Activated T-cell treated with anti-CD3 and anti-CD28 coated beads, Interleukin-2, amount 50 U/mL, for 4 hours (primary cell): ENCODE measurements at regions not wholly inside any gene's neighbourhood (a gene's known extent, or its start where the extent isn't known, plus 50 kb on each side); places are given as distances from the start of the nearest gene placed in this dataset.

ENCODE experiments used
- ATAC-seq, 2 donors: fragments of 200-7000 bp; cut with Tn5 transposase; one replicate each; pipeline ENCODE4 v1.10.0; 2021
- DNase-seq: peaks from one replicate; pipeline ENCODE4 v3.0.0-alpha.2; 2020
- H3K27me3 Mint-ChIP-seq: one replicate; pipeline ENCODE4 v1.8.0; 2021; ENCODE audit warnings: low read depth, mixed read lengths
- H3K36me3 Mint-ChIP-seq: one replicate; pipeline ENCODE4 v1.8.0; 2022; ENCODE audit warnings: mixed read lengths; ENCODE audit not compliant: insufficient read depth
- H3K4me1 Mint-ChIP-seq: one replicate; pipeline ENCODE4 v1.8.0; 2021; ENCODE audit warnings: low read depth, mixed read lengths
- H3K4me3 Mint-ChIP-seq: one replicate; pipeline ENCODE4 v1.8.0; 2021; ENCODE audit warnings: mild to moderate bottlenecking, moderate library complexity, mixed read lengths
- H3K9me3 Mint-ChIP-seq: one replicate; pipeline ENCODE4 v1.8.0; 2021; ENCODE audit warnings: mixed read lengths

DNA sequence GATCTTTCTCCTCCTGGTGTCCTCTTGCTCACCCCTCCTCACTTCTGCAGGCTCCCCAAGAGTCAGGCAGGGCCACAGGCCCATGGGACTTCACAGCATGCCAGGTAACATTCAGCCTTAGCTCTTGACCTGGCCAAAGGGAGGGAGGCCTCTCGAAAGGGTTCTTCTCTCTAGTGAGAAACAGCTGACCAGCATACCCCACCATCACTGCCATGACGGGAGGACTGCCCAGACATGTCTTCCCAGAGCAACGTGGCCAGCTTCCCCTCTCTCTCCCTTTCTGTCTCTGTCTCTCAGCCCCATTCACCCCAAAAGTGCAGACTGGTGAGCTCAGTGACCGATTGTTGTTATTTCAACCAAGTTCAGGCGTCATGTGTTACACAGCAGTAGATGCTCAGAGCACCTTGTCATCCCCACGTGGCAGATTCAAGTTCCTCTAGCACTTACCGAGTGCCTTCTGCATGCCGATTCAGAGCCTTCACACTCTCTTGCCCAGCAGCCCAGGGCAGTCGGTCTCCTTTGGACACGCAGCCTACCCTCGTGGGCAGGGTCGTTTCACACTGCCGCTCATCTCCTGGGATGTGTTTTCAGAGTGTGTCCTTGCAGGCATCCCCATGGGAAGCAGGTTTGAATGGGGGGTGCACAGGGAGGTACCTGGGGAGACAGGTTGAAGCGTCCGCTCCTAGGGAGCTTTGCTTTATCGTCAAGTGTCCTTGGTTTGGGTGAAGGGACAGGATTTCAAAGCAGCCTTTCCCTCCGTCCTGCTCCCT is 259.9 kb downstream of the NDUFA10 start:
- no peak for ATAC-seq
- no peak for DNase-seq
- no peaks in the 10 kb centered on the region for H3K9me3 Mint-ChIP-seq
- H3K27me3 Mint-ChIP-seq: peaks cover 15% of the 10 kb centered on the region
- H3K4me1 Mint-ChIP-seq: no peaks in the 10 kb centered on the region
- no peak overlapping the region for H3K4me3 Mint-ChIP-seq
- no peaks in the 10 kb centered on the region for H3K36me3 Mint-ChIP-seq

DNA sequence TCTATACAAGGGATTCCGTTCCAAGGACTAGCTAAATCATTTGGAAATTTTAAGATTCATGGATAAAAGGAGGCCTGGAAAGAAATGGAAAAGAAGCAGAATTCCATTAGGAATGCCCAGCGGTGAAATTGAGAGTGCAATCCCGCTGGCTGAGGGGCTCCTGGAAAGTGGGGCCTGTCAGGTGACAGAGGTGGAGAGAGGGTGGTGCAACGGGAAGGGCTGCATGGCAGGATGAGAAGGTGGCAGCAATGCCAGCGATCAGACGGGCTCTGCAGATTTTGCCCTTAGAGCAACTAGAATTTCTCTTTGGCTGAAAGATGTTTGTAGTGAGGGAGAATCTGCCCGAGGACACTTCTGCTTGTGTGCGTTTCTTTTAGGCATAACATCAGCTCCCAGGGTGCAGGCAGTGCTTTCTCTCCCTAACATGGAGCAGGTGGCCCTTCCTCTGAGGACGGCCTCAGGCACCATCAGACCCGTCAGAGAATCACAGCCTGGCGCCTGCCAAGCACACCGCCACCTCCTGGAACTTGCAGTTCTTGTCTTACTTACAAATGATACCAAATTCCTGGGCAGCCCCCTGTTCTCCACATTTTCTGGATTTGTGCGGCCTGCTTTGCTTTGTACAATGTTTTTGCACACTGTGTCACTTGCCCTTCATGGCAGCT is 261.6 kb downstream of the NDUFA10 start:
- Mint-ChIP-seq H3K27me3 (peaks cover 8% of the 10 kb centered on the region), H3K4me1 (no peaks in the 10 kb centered on the region), H3K4me3 (no peak overlapping the region), H3K36me3 (no peaks in the 10 kb centered on the region), H3K9me3 (no peaks in the 10 kb centered on the region)
- DNase-seq (no peak), ATAC-seq (no peak)

DNA sequence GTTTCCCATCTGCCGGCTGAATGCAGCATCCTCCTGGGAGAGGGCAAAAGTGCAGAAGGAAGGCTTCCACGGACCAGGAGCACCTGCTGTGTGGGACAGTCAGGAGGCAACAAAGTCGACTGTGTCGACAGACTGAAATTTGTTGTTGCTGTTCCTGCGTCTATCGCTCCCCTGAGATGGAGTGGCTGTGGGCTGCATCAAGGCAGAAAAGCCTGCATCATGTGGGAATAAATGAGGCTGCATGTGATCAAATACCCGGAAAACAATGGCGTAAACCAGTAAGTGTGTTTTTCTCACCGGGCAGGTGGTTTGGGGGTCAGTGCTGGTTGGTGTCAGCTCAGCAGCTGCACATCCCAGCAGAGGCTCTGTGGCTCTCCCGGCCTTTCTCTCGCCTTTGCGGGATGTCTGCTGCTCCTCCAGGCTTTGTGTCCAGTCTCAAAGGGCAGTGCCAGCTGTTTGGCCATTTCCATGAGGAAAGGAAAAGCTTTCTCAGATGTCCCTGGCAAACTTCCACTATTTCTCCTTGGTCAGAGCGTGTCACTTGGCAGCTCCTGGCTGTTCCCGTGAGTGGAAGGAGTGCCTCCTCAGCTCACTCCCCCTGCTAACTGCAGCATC is 262.4 kb downstream of the NDUFA10 start:
- Mint-ChIP-seq H3K4me1 (peaks cover under 1% of the 10 kb centered on the region), H3K9me3 (no peaks in the 10 kb centered on the region), H3K4me3 (no peak overlapping the region), H3K36me3 (no peaks in the 10 kb centered on the region), H3K27me3 (peaks cover 5% of the 10 kb centered on the region)
- ATAC-seq: no peak
- no peak for DNase-seq

GRCh38 chr2:239762106-239762505 is 263.0 kb downstream of the NDUFA10 start:
- Mint-ChIP-seq H3K36me3 (no peaks in the 10 kb centered on the region), H3K4me3 (no peak overlapping the region), H3K9me3 (no peaks in the 10 kb centered on the region), H3K4me1 (peaks cover 4% of the 10 kb centered on the region), H3K27me3 (peaks cover 5% of the 10 kb centered on the region)
- ATAC-seq (no peak), DNase-seq (no peak)

- Mint-ChIP-seq H3K4me1 (peaks cover 9% of the 10 kb centered on the region), H3K4me3 (no peak overlapping the region), H3K36me3 (no peaks in the 10 kb centered on the region), H3K9me3 (no peaks in the 10 kb centered on the region), H3K27me3 (peaks cover 5% of the 10 kb centered on the region)
- ATAC-seq (no peak), DNase-seq (no peak)
Observed at GRCh38 chr2:239760596-239760995, 264.5 kb downstream of the NDUFA10 start.

- Mint-ChIP-seq H3K27me3 (peaks cover 5% of the 10 kb centered on the region), H3K36me3 (no peaks in the 10 kb centered on the region), H3K9me3 (no peaks in the 10 kb centered on the region), H3K4me1 (peaks cover 12% of the 10 kb centered on the region), H3K4me3 (no peak overlapping the region)
- DNase-seq (no peak), ATAC-seq (no peak)
Observed at GRCh38 chr2:239758279-239758877, 266.8 kb downstream of the NDUFA10 start.

GRCh38 chr2:239756790-239757760 is 268.1 kb downstream of the NDUFA10 start:
- H3K36me3 Mint-ChIP-seq: no peaks in the 10 kb centered on the region
- DNase-seq (no peak), ATAC-seq (no peak)
- peaks cover 17% of the 10 kb centered on the region for H3K4me1 Mint-ChIP-seq
- peaks cover 5% of the 10 kb centered on the region for H3K27me3 Mint-ChIP-seq
- no peaks in the 10 kb centered on the region for H3K9me3 Mint-ChIP-seq
- H3K4me3 Mint-ChIP-seq: no peak overlapping the region

- H3K36me3 Mint-ChIP-seq: no peaks in the 10 kb centered on the region
- ATAC-seq: no peak
Observed at GRCh38 chr2:239756031-239756789, 268.9 kb downstream of the NDUFA10 start.

GRCh38 chr2:239753401-239753837 is 271.7 kb downstream of the NDUFA10 start:
- peaks cover 22% of the 10 kb centered on the region for H3K4me1 Mint-ChIP-seq
- ATAC-seq: no peak

More at GRCh38 chr2:239756031-239756789, 268.9 kb downstream of the NDUFA10 start:
- Mint-ChIP-seq H3K9me3 (no peaks in the 10 kb centered on the region), H3K27me3 (no peaks in the 10 kb centered on the region), H3K4me3 (no peak overlapping the region), H3K4me1 (peaks cover 22% of the 10 kb centered on the region)
- DNase-seq: no peak

DNA sequence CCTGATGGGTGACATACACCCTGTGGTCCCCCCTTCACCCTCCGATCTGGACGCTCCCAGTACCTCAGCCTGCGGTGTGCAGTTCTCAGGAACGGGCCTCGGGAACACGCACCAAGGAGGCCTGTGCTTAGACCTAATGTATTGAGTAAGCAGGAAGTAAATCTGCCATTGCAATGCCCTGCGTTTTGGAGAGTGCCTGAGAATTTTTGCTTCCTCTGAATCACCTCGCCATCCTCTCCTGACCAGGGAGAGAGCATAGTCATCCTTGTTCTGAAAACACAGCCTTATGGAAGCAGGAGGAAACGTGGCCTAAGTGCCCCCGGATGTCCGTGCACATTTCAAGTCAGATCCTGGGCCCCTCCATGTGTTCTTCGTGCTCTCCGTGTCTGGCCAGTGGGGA is 272.2 kb downstream of the NDUFA10 start:
- no peaks in the 10 kb centered on the region for H3K36me3 Mint-ChIP-seq
- H3K4me3 Mint-ChIP-seq: no peak overlapping the region
- H3K9me3 Mint-ChIP-seq: no peaks in the 10 kb centered on the region
- no peak for DNase-seq
- H3K4me1 Mint-ChIP-seq: peaks cover 24% of the 10 kb centered on the region
- H3K27me3 Mint-ChIP-seq: no peaks in the 10 kb centered on the region
- no peak for ATAC-seq

More at GRCh38 chr2:239753401-239753837, 271.7 kb downstream of the NDUFA10 start:
- H3K27me3 Mint-ChIP-seq: no peaks in the 10 kb centered on the region
- no peak for DNase-seq
- no peak overlapping the region for H3K4me3 Mint-ChIP-seq
- H3K36me3 Mint-ChIP-seq: no peaks in the 10 kb centered on the region
- no peaks in the 10 kb centered on the region for H3K9me3 Mint-ChIP-seq

DNA sequence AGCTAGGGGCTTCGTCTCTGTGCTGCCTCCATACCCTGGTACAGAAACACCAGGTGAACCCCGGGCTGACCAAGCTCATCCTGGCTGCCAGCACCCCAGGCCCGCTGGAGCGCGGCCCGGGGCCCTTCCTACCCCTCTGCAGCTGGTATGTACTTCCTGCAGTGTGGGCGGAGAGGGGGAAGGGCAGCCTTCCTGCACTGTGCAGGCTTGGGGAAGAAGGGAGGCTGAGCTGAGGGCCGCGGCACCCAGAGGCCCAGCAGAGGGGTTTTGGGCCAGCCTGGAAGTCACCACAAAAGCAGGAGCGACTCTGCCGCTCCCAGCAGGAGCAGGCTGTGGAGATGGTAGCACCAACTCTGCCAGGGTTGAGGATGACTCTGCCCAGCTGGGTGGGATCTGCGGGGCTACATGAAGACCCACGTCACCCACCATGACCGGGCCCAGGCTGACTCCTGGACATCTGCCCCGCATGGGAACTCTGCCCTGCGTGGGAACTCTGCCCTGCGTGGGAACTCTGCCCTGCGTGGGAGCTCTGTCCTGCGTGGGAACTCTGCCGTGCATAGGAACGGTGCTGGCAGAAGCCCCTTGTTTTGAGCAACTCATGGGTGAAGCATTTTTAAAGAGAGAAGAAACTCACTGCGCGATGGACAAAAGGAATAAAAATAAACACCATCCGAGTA is 273.3 kb downstream of the NDUFA10 start:
- Mint-ChIP-seq H3K4me1 (peaks cover 18% of the 10 kb centered on the region), H3K4me3 (no peak overlapping the region), H3K27me3 (no peaks in the 10 kb centered on the region), H3K36me3 (no peaks in the 10 kb centered on the region), H3K9me3 (no peaks in the 10 kb centered on the region)
- peak; percentile 64 to 71 for ATAC-seq
- peak; percentile 16 for DNase-seq

GRCh38 chr2:239750929-239751678 is 274.0 kb downstream of the NDUFA10 start:
- peaks cover 16% of the 10 kb centered on the region for H3K4me1 Mint-ChIP-seq
- H3K36me3 Mint-ChIP-seq: no peaks in the 10 kb centered on the region
- DNase-seq (no peak), ATAC-seq (peak in 1 of 2 donors; percentile 11)
- H3K27me3 Mint-ChIP-seq: no peaks in the 10 kb centered on the region
- no peak overlapping the region for H3K4me3 Mint-ChIP-seq
- H3K9me3 Mint-ChIP-seq: no peaks in the 10 kb centered on the region
